ENCODE measurements at regions not wholly inside any gene's neighbourhood (a gene's known extent, or its start where the extent isn't known, plus 50 kb on each side); places are given as distances from the start of the nearest gene placed in this dataset.

- H3K4me1 Mint-ChIP-seq (ENCODE audit: low read depth, unreplicated experiment), result no peaks in the 10 kb centered on the region
- BruUV-seq (replicated peaks), result no TSS peak
- intact Hi-C loops (cut with micrococcal nuclease; ENCODE audit: unreplicated experiment), result no loop called here
- DNase-seq, result no peak
- TF ChIP-seq CTCF (IDR thresholded peaks at IDR 0.05; ENCODE audit: unreplicated experiment), result no peak
- H3K36me3 Mint-ChIP-seq (ENCODE audit: insufficient read depth, unreplicated experiment), result no peaks in the 10 kb centered on the region
- H3K27ac Mint-ChIP-seq (ENCODE audit: unreplicated experiment), result no peak overlapping the region
- CTCF ChIA-PET, result interaction anchor here (0.6 to 1.3 kb wide), 3 partner anchors 13 to 66 kb away, joined by 3 to 4 read pairs (median 3); no protein-coding TSS in a partner anchor
- H3K9me3 Mint-ChIP-seq (ENCODE audit: low read depth, unreplicated experiment), result no peaks in the 10 kb centered on the region
- H3K4me3 Mint-ChIP-seq (ENCODE audit: low read depth, unreplicated experiment), result no peak overlapping the region
- H3K27me3 Mint-ChIP-seq (ENCODE audit: unreplicated experiment), result no peaks in the 10 kb centered on the region
These were observed 66.4 kb upstream of the FRMD4B start for GRCh38 chr3:69452295-69452694.

GRCh38 chr3:69451594-69451993 lies 65.7 kb upstream of the FRMD4B start:
- H3K27me3 Mint-ChIP-seq (ENCODE audit: unreplicated experiment), result no peaks in the 10 kb centered on the region
- no TSS peak for BruUV-seq (replicated peaks)
- no peak for TF ChIP-seq CTCF (IDR thresholded peaks at IDR 0.05; ENCODE audit: unreplicated experiment)

GRCh38 chr3:69448877-69449276 lies 63.0 kb upstream of the FRMD4B start:
- H3K4me1 Mint-ChIP-seq (ENCODE audit: low read depth, unreplicated experiment), result no peaks in the 10 kb centered on the region
- no peaks in the 10 kb centered on the region for H3K27me3 Mint-ChIP-seq (ENCODE audit: unreplicated experiment)
- BruUV-seq (replicated peaks), result no TSS peak
- H3K27ac Mint-ChIP-seq (ENCODE audit: unreplicated experiment), result no peak overlapping the region
- intact Hi-C loops (cut with micrococcal nuclease; ENCODE audit: unreplicated experiment), result no loop called here
- H3K36me3 Mint-ChIP-seq (ENCODE audit: insufficient read depth, unreplicated experiment), result no peaks in the 10 kb centered on the region
- H3K4me3 Mint-ChIP-seq (ENCODE audit: low read depth, unreplicated experiment), result no peak overlapping the region
- DNase-seq, result no peak
- H3K9me3 Mint-ChIP-seq (ENCODE audit: low read depth, unreplicated experiment), result no peaks in the 10 kb centered on the region
- CTCF ChIA-PET, result interaction anchor here (1.7 kb wide), 1 partner anchor 9 kb away, joined by 5 read pairs; no protein-coding TSS in a partner anchor
- no peak for TF ChIP-seq CTCF (IDR thresholded peaks at IDR 0.05; ENCODE audit: unreplicated experiment)

More at GRCh38 chr3:69451594-69451993, 65.7 kb upstream of the FRMD4B start:
- Mint-ChIP-seq H3K9me3 (ENCODE audit: low read depth, unreplicated experiment) (no peaks in the 10 kb centered on the region), H3K36me3 (ENCODE audit: insufficient read depth, unreplicated experiment) (no peaks in the 10 kb centered on the region), H3K4me3 (ENCODE audit: low read depth, unreplicated experiment) (no peak overlapping the region), H3K4me1 (ENCODE audit: low read depth, unreplicated experiment) (no peaks in the 10 kb centered on the region), H3K27ac (ENCODE audit: unreplicated experiment) (no peak overlapping the region)
- intact Hi-C loops (cut with micrococcal nuclease; ENCODE audit: unreplicated experiment), result loop anchor here (1.0 kb wide), 1 partner anchor 220 kb away; no protein-coding TSS in a partner anchor
- CTCF ChIA-PET, result interaction anchor here (0.7 to 1.3 kb wide), 2 partner anchors 12 to 18 kb away, joined by 3 to 4 read pairs; no protein-coding TSS in a partner anchor
- DNase-seq, result no peak

- BruUV-seq (replicated peaks), result no TSS peak
- Mint-ChIP-seq H3K27ac (ENCODE audit: unreplicated experiment) (no peak overlapping the region), H3K4me1 (ENCODE audit: low read depth, unreplicated experiment) (no peaks in the 10 kb centered on the region), H3K36me3 (ENCODE audit: insufficient read depth, unreplicated experiment) (no peaks in the 10 kb centered on the region), H3K9me3 (ENCODE audit: low read depth, unreplicated experiment) (no peaks in the 10 kb centered on the region), H3K4me3 (ENCODE audit: low read depth, unreplicated experiment) (no peak overlapping the region), H3K27me3 (ENCODE audit: unreplicated experiment) (no peaks in the 10 kb centered on the region)
- no peak for DNase-seq
- intact Hi-C loops (cut with micrococcal nuclease; ENCODE audit: unreplicated experiment), result no loop called here
- TF ChIP-seq CTCF (IDR thresholded peaks at IDR 0.05; ENCODE audit: unreplicated experiment), result no peak
- CTCF ChIA-PET, result interaction anchor here (0.6 kb wide), 1 partner anchor 237 kb away, joined by 3 read pairs; no protein-coding TSS in a partner anchor
These were observed 60.6 kb upstream of the FRMD4B start for GRCh38 chr3:69446402-69447072.

All from Calu3 (cell line).